Erythroblast (primary cell): ENCODE measurements at regions not wholly inside any gene's neighbourhood (a gene's known extent, or its start where the extent isn't known, plus 50 kb on each side); places are given as distances from the start of the nearest gene placed in this dataset.

Experiments used
- GATA1 ChIP-seq: IDR thresholded peaks from 2 replicates; pipeline ENCODE4 v1.6.1; 2011; ENCODE audit warnings: low read depth, mild to moderate bottlenecking, control low read depth, low read length, moderate library complexity
- POLR2A ChIP-seq: IDR thresholded peaks from 2 replicates; pipeline ENCODE4 v1.6.1; 2011; ENCODE audit warnings: mild to moderate bottlenecking, low read length

GRCh38 chr3:31230425-31231223, 302.1 kb upstream of the STT3B start:
- TF ChIP-seq POLR2A (no peak), GATA1 (no peak)
